HG03280 (cell line): ENCODE measurements at regions not wholly inside any gene's neighbourhood (a gene's known extent, or its start where the extent isn't known, plus 50 kb on each side); places are given as distances from the start of the nearest gene placed in this dataset.
A peak's percentile ranks its signal among the peaks of the same experiment; 100 is the strongest.

Source experiments
- ATAC-seq: cut with Tn5 transposase; IDR thresholded peaks from one replicate; pipeline ENCODE4 v1.9.1; 2021; ENCODE audit warnings: mild to moderate bottlenecking, moderate library complexity; ENCODE audit not compliant: unreplicated experiment

DNA sequence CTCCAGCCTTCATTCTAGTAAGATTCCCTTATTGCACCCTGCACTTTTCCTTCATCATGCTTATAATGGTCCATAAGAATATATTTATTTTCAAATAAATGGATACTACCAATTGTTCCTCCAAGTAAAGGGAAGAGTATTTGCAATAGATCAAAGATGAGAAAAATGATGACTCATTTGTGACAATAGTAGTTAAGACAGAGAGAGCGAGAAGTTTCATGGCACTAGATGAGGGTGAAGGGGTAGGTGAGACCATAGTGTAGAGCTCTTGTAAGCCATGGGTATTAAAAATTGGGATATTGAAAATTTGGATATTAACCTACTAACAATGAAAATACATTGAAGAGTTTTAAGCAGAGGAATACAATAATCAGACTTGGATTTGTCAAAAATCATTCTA lies 404.6 kb downstream of the EFNA5 start:
- ATAC-seq, result no peak

DNA sequence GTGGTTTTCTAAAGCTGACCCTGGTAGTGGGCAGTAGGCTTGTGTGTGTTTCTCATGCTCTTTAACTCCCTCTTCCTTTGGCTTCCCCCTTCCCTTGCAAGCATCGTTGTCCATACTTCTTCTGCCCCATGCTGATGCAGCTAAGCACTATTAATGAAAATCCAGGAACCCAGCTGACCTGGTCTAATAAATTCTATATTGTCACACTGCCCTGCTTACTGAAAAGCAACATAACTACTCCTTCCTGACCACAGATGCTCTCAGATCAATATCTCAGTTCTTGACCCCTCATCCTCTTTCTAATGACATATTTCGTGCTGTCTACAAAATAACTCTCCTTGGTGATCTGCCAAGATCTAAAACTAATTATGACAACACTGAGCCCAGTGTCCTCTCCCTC lies 405.5 kb downstream of the EFNA5 start:
- ATAC-seq, result no peak

DNA sequence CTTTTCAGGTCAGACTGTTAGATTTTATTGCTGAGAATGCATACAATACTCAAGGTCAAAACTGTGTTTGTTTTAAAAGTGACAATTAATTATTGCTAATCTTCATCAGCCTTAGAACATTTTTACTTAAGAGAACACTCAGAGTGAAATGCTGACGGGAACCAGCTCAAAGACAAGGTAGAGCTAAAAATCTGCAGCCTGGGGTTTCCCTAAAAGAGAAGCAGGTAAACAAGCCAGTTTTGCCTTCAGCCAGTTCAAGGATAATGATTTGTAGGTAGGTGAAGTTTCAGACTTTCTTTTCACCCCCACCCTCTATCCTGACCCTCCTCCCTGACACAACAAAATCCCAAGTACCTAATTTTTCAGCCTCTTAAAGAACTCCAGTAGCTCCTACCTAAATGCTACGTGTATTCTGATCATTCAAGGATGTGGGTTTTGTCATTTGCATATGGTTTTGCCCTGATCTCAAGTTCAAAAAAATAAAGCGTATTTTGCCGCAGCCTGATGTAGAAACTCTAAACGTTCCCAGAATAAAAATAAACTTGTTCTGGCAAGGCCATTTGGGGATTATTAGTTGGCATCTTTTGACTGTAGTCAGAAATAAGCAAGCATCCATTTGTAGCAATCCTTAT lies 407.2 kb downstream of the EFNA5 start:
- ATAC-seq, result peak; percentile 74

GRCh38 chr5:107257885-107258520 lies 412.7 kb downstream of the EFNA5 start:
- ATAC-seq, result no peak

DNA sequence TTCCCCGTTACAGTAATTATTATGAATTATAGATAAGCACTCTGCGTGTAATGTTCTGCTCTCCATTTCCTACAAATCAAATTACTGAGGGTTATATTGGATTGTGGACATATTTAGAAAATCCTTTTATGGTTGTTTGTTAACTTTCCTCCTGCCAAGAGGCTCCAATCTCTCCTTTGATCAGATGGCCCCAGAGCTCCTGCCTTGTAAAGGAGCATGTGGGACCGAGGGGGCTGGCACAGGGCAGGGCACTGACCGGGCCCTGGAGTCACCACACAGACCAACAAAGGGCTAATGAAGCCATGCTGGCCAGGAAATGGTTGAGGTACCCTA lies 415.9 kb downstream of the EFNA5 start:
- no peak for ATAC-seq

- ATAC-seq, result no peak
These were observed 416.4 kb downstream of the EFNA5 start for GRCh38 chr5:107254214-107254901.

DNA sequence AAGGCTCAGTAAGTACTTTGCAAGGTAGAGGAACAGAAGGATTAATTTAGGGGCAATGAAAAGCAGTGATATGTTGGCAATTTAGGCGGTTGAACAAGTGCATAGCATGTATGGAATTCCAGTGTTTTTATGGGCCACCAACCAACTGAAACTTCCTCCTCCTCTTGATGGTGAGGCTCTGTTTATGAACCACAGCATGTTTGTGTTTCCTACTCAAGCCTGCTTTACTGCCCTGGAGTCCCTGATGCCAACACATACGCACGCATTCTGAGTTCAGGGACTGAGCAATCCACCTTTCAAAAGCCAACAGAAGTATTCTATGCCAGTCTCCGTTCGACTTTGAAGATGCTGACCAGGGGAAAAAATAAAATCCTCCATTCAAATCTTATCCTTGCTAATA lies 417.5 kb downstream of the EFNA5 start:
- no peak for ATAC-seq

DNA sequence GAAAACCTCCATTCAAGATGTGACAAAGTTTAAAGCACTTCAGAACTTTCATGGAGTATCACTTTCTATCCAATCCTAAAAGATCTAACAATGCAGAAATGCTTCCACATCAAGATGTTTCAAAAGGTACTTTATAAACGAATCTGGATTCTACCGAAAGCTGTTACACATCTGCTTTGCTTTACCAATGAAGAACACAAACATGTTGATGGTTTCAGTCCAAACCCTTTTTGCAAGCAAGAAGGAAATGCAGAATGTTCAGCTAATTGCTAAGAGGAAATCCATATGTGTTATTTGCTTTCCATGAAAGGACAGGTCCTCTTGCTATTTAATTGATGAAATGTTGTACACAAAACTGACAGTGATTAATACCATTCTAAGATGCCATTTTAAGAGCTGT lies 419.6 kb downstream of the EFNA5 start:
- ATAC-seq, result no peak

DNA sequence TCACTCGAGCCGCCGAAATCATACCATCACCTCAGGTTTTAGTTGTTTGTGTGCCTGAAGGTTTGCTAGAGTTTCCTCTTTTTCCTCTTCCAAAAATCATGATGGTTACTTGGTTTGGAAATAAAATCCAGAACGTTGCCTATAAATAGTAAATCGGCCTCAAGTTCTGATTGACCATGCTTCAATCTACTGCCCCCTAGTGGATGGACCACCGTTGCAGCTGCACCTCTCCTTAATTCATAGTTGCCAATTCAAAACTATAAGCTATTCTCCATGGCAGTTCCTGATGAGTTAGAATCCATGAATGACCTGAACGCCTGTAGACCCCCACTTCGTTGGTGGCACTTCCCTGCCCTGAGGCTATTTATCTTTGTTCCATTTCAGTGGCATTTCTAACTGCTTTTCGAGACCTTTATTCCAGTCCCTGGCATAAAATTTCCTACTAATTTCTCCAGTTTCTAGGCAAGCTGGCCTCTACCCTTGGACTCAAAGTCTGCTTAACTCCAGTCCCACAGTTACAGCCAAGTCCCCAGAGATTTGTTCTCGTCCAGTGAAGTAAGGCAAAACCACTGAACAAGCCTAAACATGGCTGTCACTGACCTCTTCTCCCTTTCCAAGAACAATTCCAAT lies 422.6 kb downstream of the EFNA5 start:
- peak; percentile 48 for ATAC-seq

DNA sequence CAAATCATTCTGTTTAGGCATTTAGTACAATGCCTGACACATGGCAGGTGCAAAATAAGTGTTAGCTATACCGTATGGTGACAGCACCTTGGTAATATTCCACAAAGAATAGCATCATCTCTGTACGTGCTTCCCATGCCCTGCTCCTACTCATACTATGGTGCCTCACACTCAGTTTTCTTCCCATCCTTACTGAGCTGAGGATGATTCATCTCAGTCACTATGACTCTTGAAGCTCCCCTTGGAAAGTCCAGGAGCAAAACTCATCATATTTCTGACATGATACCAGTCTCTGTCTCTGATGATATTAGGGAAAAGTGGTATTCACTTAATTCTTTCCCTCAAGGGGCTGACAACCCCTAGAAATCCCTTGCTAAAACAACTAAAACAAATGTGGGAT lies 423.3 kb downstream of the EFNA5 start:
- ATAC-seq, result no peak

GRCh38 chr5:107243220-107243579 lies 427.5 kb downstream of the EFNA5 start:
- no peak for ATAC-seq

GRCh38 chr5:107242411-107243219 lies 428.1 kb downstream of the EFNA5 start:
- ATAC-seq, result no peak

DNA sequence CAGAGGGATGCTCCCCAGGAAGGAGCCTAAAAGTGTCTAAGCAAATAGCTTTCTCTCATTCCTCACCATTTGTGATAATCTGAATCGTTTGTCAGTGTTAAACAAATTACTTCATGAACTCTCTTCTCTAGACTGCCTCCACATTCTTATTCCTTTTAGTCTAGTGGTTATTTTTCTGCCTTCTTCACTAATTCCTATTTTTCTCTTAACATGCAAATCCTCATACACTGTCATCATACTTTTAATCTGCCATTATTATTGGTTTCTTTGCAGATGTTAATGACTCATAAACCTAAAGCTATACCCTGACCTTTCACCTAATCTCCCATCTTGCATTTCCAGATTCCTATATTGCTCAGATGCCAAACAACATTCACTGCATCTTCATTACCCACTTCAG lies 428.9 kb downstream of the EFNA5 start:
- ATAC-seq, result no peak

GRCh38 chr5:107235167-107235566 lies 435.6 kb downstream of the EFNA5 start:
- no peak for ATAC-seq

GRCh38 chr5:107232788-107233187 lies 437.9 kb downstream of the EFNA5 start:
- no peak for ATAC-seq

- no peak for ATAC-seq
These were observed 438.4 kb downstream of the EFNA5 start for GRCh38 chr5:107232293-107232692.

DNA sequence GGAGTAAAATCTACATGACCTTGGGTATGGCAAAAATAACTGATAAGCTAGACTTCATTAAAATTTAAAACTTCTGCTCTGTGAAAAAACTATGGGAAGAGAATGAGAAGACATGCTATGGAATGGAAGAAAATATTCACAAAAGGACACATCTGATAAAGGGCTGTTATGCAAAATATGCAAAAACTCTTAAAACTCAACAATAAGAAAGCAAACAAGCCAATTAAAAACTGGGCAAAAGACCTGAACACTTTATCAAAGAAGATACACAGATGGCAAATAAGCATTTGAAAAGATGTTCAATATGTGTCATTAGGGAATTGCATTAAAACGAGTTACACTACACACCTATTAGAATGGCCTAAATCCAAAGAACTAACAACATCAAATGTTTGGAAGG lies 439.5 kb downstream of the EFNA5 start:
- ATAC-seq, result no peak

GRCh38 chr5:107230367-107230766 lies 440.4 kb downstream of the EFNA5 start:
- no peak for ATAC-seq

GRCh38 chr5:107228226-107228625 lies 442.5 kb downstream of the EFNA5 start:
- ATAC-seq, result no peak

DNA sequence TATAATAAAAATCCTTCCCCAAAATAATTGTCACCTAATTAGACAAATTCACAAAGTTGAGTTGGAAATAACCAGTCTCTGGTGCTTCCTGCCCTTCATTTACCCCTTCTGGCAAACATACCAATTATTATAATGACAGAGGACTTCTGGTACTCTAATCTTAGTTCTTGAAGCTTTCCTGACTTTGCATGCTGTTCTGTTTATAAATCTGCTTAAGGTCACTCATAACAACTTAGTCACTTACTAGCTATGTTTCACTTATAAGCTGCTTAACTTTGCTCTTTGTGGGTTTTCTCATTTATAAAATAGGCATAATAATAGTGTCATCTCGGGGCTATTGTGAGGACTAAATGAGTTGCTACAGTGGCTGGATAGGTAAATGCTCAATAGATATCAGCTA lies 446.5 kb downstream of the EFNA5 start:
- ATAC-seq, result no peak

GRCh38 chr5:107223066-107223465 lies 447.7 kb downstream of the EFNA5 start:
- ATAC-seq, result no peak
